A549 (cell line): ENCODE measurements at regions not wholly inside any gene's neighbourhood (a gene's known extent, or its start where the extent isn't known, plus 50 kb on each side); places are given as distances from the start of the nearest gene placed in this dataset.

Experiments used
- ATAC-seq, 2 experiments: fragments of 200-7000 bp in 1 of 2; fragments of >200 bp in 1 of 2; cut with Nextera tagmentation in 1 of 2; cut with Tn5 transposase in 1 of 2; 3 replicates each; pipeline versions ENCODE4 v1.8.0 to v1.9.1; 2018 to 2020; ENCODE audit warnings: mild to moderate bottlenecking in 1 of 2, moderate library complexity in 1 of 2
- CTCF ChIA-PET: fragments of 300-600 bp; sonication (Branson Sonifier 250); formaldehyde crosslinking; extraction: SDS; loops from one replicate; lab custom pipeline; 2021; ENCODE audit warnings: antibody characterized with exemption, inconsistent platforms; lab: Yijun Ruan, JAX
- POLR2A ChIA-PET: fragments of 350-600 bp; formaldehyde crosslinking; extraction: SDS; loops from one replicate; lab custom pipeline; 2021; ENCODE audit warnings: antibody characterized with exemption, inconsistent platforms; lab: Yijun Ruan, JAX
- DNase-seq, 2 experiments: peaks; one replicate each; pipeline versions ENCODE4 v3.0.0 to v3.0.0-alpha.2; 2011 to 2016; ENCODE audit warnings: low read depth in 1 of 2, low spot score in 1 of 2
- FAIRE-seq: peaks from 2 replicates; lab custom pipeline; 2011; peaks lifted over from hg19 to GRCh38; lab: Jason Lieb, UNC
- H3K27ac ChIP-seq, 2 experiments: fragments of >200 bp; sonication (Bioruptor Twin); formaldehyde crosslinking; 3 replicates each; pipeline ENCODE4 v1.5.1; 2016 to 2017
- H3K4me1 ChIP-seq: fragments of >200 bp; sonication (Bioruptor Twin); formaldehyde crosslinking; 3 replicates; pipeline ENCODE4 v1.6.1; 2016
- H3K4me2 ChIP-seq: fragments of >200 bp; sonication (Bioruptor Twin); formaldehyde crosslinking; 3 replicates; pipeline ENCODE4 v1.6.1; 2016
- H3K4me3 ChIP-seq: fragments of >200 bp; sonication (Bioruptor Twin); formaldehyde crosslinking; 3 replicates; pipeline ENCODE4 v1.5.1; 2016
- H3K9me3 ChIP-seq: fragments of >200 bp; sonication (Bioruptor Twin); formaldehyde crosslinking; 3 replicates; pipeline ENCODE4 v1.6.1; 2016
- BHLHE40 ChIP-seq: IDR thresholded peaks from 2 replicates; pipeline ENCODE4 v1.6.1; 2012; ENCODE audit warnings: low read depth, low read length, inconsistent platforms
- CEBPB ChIP-seq, 2 experiments: fragments of >200 bp in 1 of 2; sonication (Bioruptor Twin) in 1 of 2; formaldehyde crosslinking in 1 of 2; IDR thresholded peaks; 2 replicates each; pipeline ENCODE4 v1.6.1; 2012 to 2016
- ELK1 ChIP-seq: fragments of 150-350 bp; IDR thresholded peaks from 2 replicates; pipeline ENCODE4 v1.6.1; 2014; ENCODE audit warnings: low read depth, mild to moderate bottlenecking, low read length
- ESRRA ChIP-seq: fragments of 150-350 bp; IDR thresholded peaks from 2 replicates; pipeline ENCODE4 v1.6.1; 2014; ENCODE audit warnings: mild to moderate bottlenecking, low read length, borderline replicate concordance
- FOSL2 ChIP-seq, 2 experiments: fragments of 450-650 bp in 1 of 2; fragments of >200 bp in 1 of 2; sonication (Bioruptor Twin) in 1 of 2; formaldehyde crosslinking; IDR thresholded peaks; 2 replicates each; pipeline versions ENCODE4 v1.5.0 to v1.6.1; 2016 to 2020; ENCODE audit warnings: mild to moderate bottlenecking in 1 of 2, moderate library complexity in 1 of 2
- FOXS1 ChIP-seq: fragments of 250-450 bp; sonication (Bioruptor Pico); IDR thresholded peaks from 2 replicates; pipeline ENCODE4 v1.5.0; 2020; ENCODE audit warnings: mild to moderate bottlenecking, moderate library complexity
- HMGXB4 ChIP-seq: fragments of 250-450 bp; sonication (Bioruptor Pico); IDR thresholded peaks from 2 replicates; pipeline ENCODE4 v1.5.0; 2021; ENCODE audit warnings: mild to moderate bottlenecking, moderate library complexity, borderline replicate concordance
- HOXB5 ChIP-seq: fragments of 250-450 bp; sonication (Bioruptor Pico); IDR thresholded peaks from 2 replicates; pipeline ENCODE4 v1.5.0; 2020; ENCODE audit warnings: mild to moderate bottlenecking, moderate library complexity
- KDM1A ChIP-seq: fragments of 200-600 bp; sonication (generic); IDR thresholded peaks from 2 replicates; pipeline ENCODE4 v1.6.1; 2016; ENCODE audit warnings: low read depth, mild to moderate bottlenecking
- KDM5A ChIP-seq: fragments of 200-600 bp; sonication (generic); IDR thresholded peaks from 2 replicates; pipeline ENCODE4 v1.6.1; 2016; ENCODE audit warnings: antibody characterized with exemption, mild to moderate bottlenecking
- MAFK ChIP-seq: fragments of 450-650 bp; IDR thresholded peaks from 2 replicates; pipeline ENCODE4 v1.6.1; 2014; ENCODE audit not compliant: partially characterized antibody
- MAX ChIP-seq: IDR thresholded peaks from 2 replicates; pipeline ENCODE4 v1.6.1; 2012
- MAZ ChIP-seq: fragments of 150-350 bp; IDR thresholded peaks from 2 replicates; pipeline ENCODE4 v1.6.1; 2014; ENCODE audit warnings: antibody characterized with exemption, low read depth, low read length, borderline replicate concordance
- MYC ChIP-seq: IDR thresholded peaks from 2 replicates; pipeline ENCODE4 v1.6.1; 2012; ENCODE audit warnings: mild to moderate bottlenecking, inconsistent platforms, low read length, improper control_type of control experiment, borderline replicate concordance
- NPAS2 ChIP-seq: fragments of 250-450 bp; sonication (Bioruptor Pico); IDR thresholded peaks from 2 replicates; pipeline ENCODE4 v1.8.0; 2022; ENCODE audit warnings: mild to moderate bottlenecking, moderate library complexity, borderline replicate concordance
- PHF8 ChIP-seq: fragments of 200-600 bp; sonication (generic); IDR thresholded peaks from 2 replicates; pipeline ENCODE4 v1.6.1; 2016; ENCODE audit warnings: low read depth, mild to moderate bottlenecking, antibody characterized with exemption, moderate library complexity, borderline replicate concordance
- POLR2A ChIP-seq: IDR thresholded peaks from 2 replicates; pipeline ENCODE4 v1.6.1; 2012; ENCODE audit warnings: mild to moderate bottlenecking, low read length
- RAD21 ChIP-seq, 2 experiments: fragments of >200 bp in 1 of 2; sonication (Bioruptor Twin) in 1 of 2; formaldehyde crosslinking in 1 of 2; IDR thresholded peaks in 1 of 2; conservative IDR thresholded peaks in 1 of 2; 2 replicates in 1 of 2; 3 replicates in 1 of 2; pipeline ENCODE4 v1.6.1; 2012 to 2018; ENCODE audit warnings: inconsistent platforms in 1 of 2
- RCOR1 ChIP-seq: fragments of 150-350 bp; IDR thresholded peaks from 2 replicates; pipeline ENCODE4 v1.6.1; 2014; ENCODE audit warnings: antibody characterized with exemption, low read length, low read depth
- RNF2 ChIP-seq: fragments of 200-600 bp; sonication (generic); IDR thresholded peaks from 2 replicates; pipeline ENCODE4 v1.6.1; 2016; ENCODE audit warnings: low read depth, mild to moderate bottlenecking, antibody characterized with exemption, moderate library complexity, borderline replicate concordance
- SMC3 ChIP-seq: fragments of >200 bp; sonication (Bioruptor Twin); formaldehyde crosslinking; IDR thresholded peaks from 3 replicates; pipeline ENCODE4 v1.6.1; 2018; ENCODE audit warnings: inconsistent platforms
- SREBF2 ChIP-seq: fragments of 450-650 bp; IDR thresholded peaks from 2 replicates; pipeline ENCODE4 v1.6.1; 2014; ENCODE audit warnings: mild to moderate bottlenecking, moderate library complexity
- TFCP2L1 ChIP-seq: fragments of 250-450 bp; sonication (Bioruptor Pico); IDR thresholded peaks from 2 replicates; pipeline ENCODE4 v1.5.0; 2021; ENCODE audit warnings: mild to moderate bottlenecking
- TP53 ChIP-seq: fragments of 250-450 bp; sonication (Bioruptor Pico); IDR thresholded peaks from 2 replicates; pipeline ENCODE4 v1.5.0; 2021; ENCODE audit warnings: mild to moderate bottlenecking, moderate library complexity
- ZNF302 ChIP-seq: fragments of 250-450 bp; sonication (Bioruptor Pico); IDR thresholded peaks from 2 replicates; pipeline ENCODE4 v1.9.0; 2021; ENCODE audit warnings: inconsistent platforms, mild to moderate bottlenecking, moderate library complexity
- ZSCAN20 ChIP-seq: fragments of 250-450 bp; sonication (Bioruptor Pico); IDR thresholded peaks from 2 replicates; pipeline ENCODE4 v1.8.0; 2022; ENCODE audit warnings: mild to moderate bottlenecking, moderate library complexity
- WGBS: methylation state at CpG from one replicate; pipeline ENCODE4 v1.1.6; 2017; ENCODE audit errors: missing lambda C conversion rate; 5-methylcytosine and 5-hydroxymethylcytosine counted together

GRCh38 chr12:19954163-19954562 is 414.2 kb upstream of the PDE3A start:
- no peaks in the 10 kb centered on the region for H3K9me3 ChIP-seq
- H3K27ac ChIP-seq: no peak overlapping the region
- ChIA-PET CTCF (no interaction called here), POLR2A (no interaction called here)
- FAIRE-seq (no peak), DNase-seq (no peak), ATAC-seq (no peak)
- no peak for TF ChIP-seq HMGXB4
- no peak for TF ChIP-seq RCOR1
- TF ChIP-seq ELK1: no peak
- TF ChIP-seq POLR2A: no peak
- no peak overlapping the region for H3K4me2 ChIP-seq
- WGBS: 75% methylated on average over 4 of the region's 4 CpGs
- H3K4me1 ChIP-seq: no peaks in the 10 kb centered on the region
- H3K4me3 ChIP-seq: no peak overlapping the region

GRCh38 chr12:19957308-19958125 is 410.8 kb upstream of the PDE3A start:
- no peak overlapping the region for H3K27ac ChIP-seq
- ATAC-seq (no peak), DNase-seq (no peak), FAIRE-seq (no peak)
- TF ChIP-seq MAFK (no peak), FOXS1 (CRISPR knock-in tag) (no peak), TFCP2L1 (no peak), HMGXB4 (no peak), CEBPB (IDR thresholded peaks at IDR 0.05) (no peak), TP53 (CRISPR knock-in tag) (no peak), RCOR1 (no peak), MAZ (no peak), HOXB5 (CRISPR knock-in tag) (no peak), SMC3 (no peak)
- no peaks in the 10 kb centered on the region for H3K9me3 ChIP-seq
- H3K4me2 ChIP-seq: no peak overlapping the region
- WGBS: 46% methylated on average over 6 of the region's 6 CpGs
- no peaks in the 10 kb centered on the region for H3K4me1 ChIP-seq
- no peak overlapping the region for H3K4me3 ChIP-seq
- CTCF ChIA-PET: no interaction called here
- POLR2A ChIA-PET: no interaction called here

- ATAC-seq: no peak
- Histone ChIP-seq H3K4me2 (no peak overlapping the region), H3K4me1 (no peaks in the 10 kb centered on the region), H3K9me3 (no peaks in the 10 kb centered on the region), H3K27ac (no peak overlapping the region), H3K4me3 (no peak overlapping the region)
- CTCF ChIA-PET: no interaction called here
- no peak for TF ChIP-seq BHLHE40
- TF ChIP-seq RAD21 (conservative IDR thresholded peaks at IDR 0.05 in 1 of 2, IDR thresholded peaks at IDR 0.05 in 1 of 2): no peak
- no peak for TF ChIP-seq SREBF2
- TF ChIP-seq ESRRA: no peak
- no peak for TF ChIP-seq TFCP2L1
- TF ChIP-seq ZSCAN20 (CRISPR knock-in tag): no peak
- no peak for TF ChIP-seq SMC3
- TF ChIP-seq KDM5A: no peak
- no peak for TF ChIP-seq RNF2
- TF ChIP-seq MYC: no peak
- TF ChIP-seq PHF8: no peak
- no peak for TF ChIP-seq NPAS2
- no peak for TF ChIP-seq MAX
- TF ChIP-seq HMGXB4: no peak
- no peak for TF ChIP-seq FOSL2 (IDR thresholded peaks at IDR 0.05)
- no peak for TF ChIP-seq FOSL2 (CRISPR knock-in tag; IDR thresholded peaks at IDR 0.05)
- TF ChIP-seq KDM1A: no peak
- TF ChIP-seq ZNF302 (CRISPR knock-in tag): no peak
- WGBS: 83% methylated on average over 1 of the region's 1 CpG
- POLR2A ChIA-PET: no interaction called here
- no peak for DNase-seq
- FAIRE-seq: no peak
Measured at GRCh38 chr12:19958389-19958788, 409.9 kb upstream of the PDE3A start.
